Sigmoid colon (tissue), 3 donors: ENCODE measurements at regions not wholly inside any gene's neighbourhood (a gene's known extent, or its start where the extent isn't known, plus 50 kb on each side); places are given as distances from the start of the nearest gene placed in this dataset.

Experiments
- CTCF ChIP-seq, 4 experiments: fragments of 450-650 bp in 3 of 4; fragments of 200-600 bp in 1 of 4; IDR thresholded peaks; one replicate each; pipeline ENCODE4 v1.5.1; 2016 to 2019; ENCODE audit warnings: antibody characterized with exemption in 4 of 4, mild to moderate bottlenecking in 3 of 4, moderate library complexity in 2 of 4
- POLR2A ChIP-seq, 2 donors: fragments of 450-650 bp; IDR thresholded peaks; one replicate each; pipeline ENCODE4 v1.6.1; 2016; ENCODE audit warnings: antibody characterized with exemption in 2 of 2, mild to moderate bottlenecking in 2 of 2, moderate library complexity in 2 of 2

- TF ChIP-seq POLR2A (IDR thresholded peaks at IDR 0.05) (no peak), CTCF (IDR thresholded peaks at IDR 0.05) (no peak)
Measured at GRCh38 chr12:115472852-115473251, 788.9 kb upstream of the TBX3 start.
